ENCODE measurements at regions not wholly inside any gene's neighbourhood (a gene's known extent, or its start where the extent isn't known, plus 50 kb on each side); places are given as distances from the start of the nearest gene placed in this dataset.

DNA sequence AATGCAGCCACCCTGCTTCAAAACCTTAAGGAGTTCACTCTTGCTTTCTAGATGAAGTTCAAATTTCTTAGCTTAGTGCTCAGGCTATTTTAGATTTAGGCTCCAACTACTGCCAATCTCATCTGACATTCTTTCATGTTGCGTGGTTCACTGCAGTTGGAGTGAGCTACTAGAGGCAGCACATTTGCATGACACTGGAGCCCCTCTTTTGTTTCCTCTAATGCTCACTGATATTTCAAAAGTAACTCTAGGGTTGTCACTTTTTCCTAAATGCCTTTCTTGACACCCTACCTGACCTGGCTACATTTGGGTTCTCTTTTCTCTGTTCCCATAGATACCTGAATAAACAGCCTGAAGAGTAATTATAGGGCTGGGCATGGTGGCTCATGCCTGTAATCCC is 586.5 kb upstream of the GOT2 start:
- TF ChIP-seq CTCF (IDR thresholded peaks at IDR 0.05 in 2 of 3, conservative IDR thresholded peaks at IDR 0.05 in 1 of 3; ENCODE audit: control insufficient read depth in 2 of 3, extremely low read depth in 1 of 3, insufficient read depth in 1 of 3, low read depth in 3 of 3, low read length in 3 of 3) (no peak), YY1 (IDR thresholded peaks at IDR 0.05; ENCODE audit: low read depth, low read length) (no peak), JUND (IDR thresholded peaks at IDR 0.05; ENCODE audit: low read depth, low read length) (no peak), POLR2A (IDR thresholded peaks at IDR 0.05; ENCODE audit: low read depth, low read length) (no peak), CHD2 (IDR thresholded peaks at IDR 0.05; ENCODE audit: borderline replicate concordance, low read depth, low read length) (no peak), CBX3 (IDR thresholded peaks at IDR 0.05; ENCODE audit: borderline replicate concordance, low read depth) (no peak), POLR2AphosphoS5 (IDR thresholded peaks at IDR 0.05; ENCODE audit: low read length) (no peak)
